Liver (tissue), 8 donors: ENCODE measurements at regions not wholly inside any gene's neighbourhood (a gene's known extent, or its start where the extent isn't known, plus 50 kb on each side); places are given as distances from the start of the nearest gene placed in this dataset.
"Not testable (repeated sequence)": the region's sequence is repeated elsewhere in the genome, so short reads cannot be mapped to it uniquely, and the experiment has no call there.

Source experiments
- DNase-seq: peaks from one replicate; pipeline ENCODE4 v3.0.0-alpha.2; 2017; ENCODE audit warnings: low spot score
- H3K27ac ChIP-seq, 2 donors: one replicate each; pipeline ENCODE4 v1.7.0; 2013; ENCODE audit warnings: inconsistent platforms in 2 of 2, low read length in 2 of 2, control low read depth in 1 of 2, low read depth in 1 of 2, mild to moderate bottlenecking in 1 of 2
- H3K27me3 ChIP-seq, 4 donors: one replicate each; pipeline versions ENCODE4 v1.6.1 to v1.7.0; 2013; ENCODE audit warnings: low read length in 3 of 4, inconsistent platforms in 1 of 4, mild to moderate bottlenecking in 1 of 4, moderate library complexity in 1 of 4; ENCODE audit not compliant: control insufficient read depth in 4 of 4, insufficient read depth in 4 of 4
- H3K36me3 ChIP-seq, 4 donors: one replicate each; pipeline versions ENCODE4 v1.6.1 to v1.7.0; 2013; ENCODE audit warnings: low read length in 3 of 4, mild to moderate bottlenecking in 3 of 4, low read depth in 1 of 4, moderate library complexity in 1 of 4; ENCODE audit not compliant: control insufficient read depth in 4 of 4, insufficient read depth in 3 of 4
- H3K4me1 ChIP-seq, 4 donors: one replicate each; pipeline versions ENCODE4 v1.6.1 to v1.7.0; 2013; ENCODE audit warnings: low read length in 3 of 4, mild to moderate bottlenecking in 3 of 4, moderate library complexity in 1 of 4; ENCODE audit not compliant: control insufficient read depth in 4 of 4, insufficient read depth in 4 of 4
- H3K4me3 ChIP-seq, 3 donors: one replicate each; pipeline versions ENCODE4 v1.6.1 to v1.7.0; 2013; ENCODE audit warnings: low read length in 3 of 3, control low read depth in 1 of 3, low read depth in 1 of 3, mild to moderate bottlenecking in 1 of 3
- H3K9ac ChIP-seq, 2 donors: one replicate each; pipeline ENCODE4 v1.7.0; 2013; ENCODE audit warnings: low read length in 2 of 2, mild to moderate bottlenecking in 2 of 2, moderate library complexity in 2 of 2, control low read depth in 1 of 2, low read depth in 1 of 2
- H3K9me3 ChIP-seq, 4 donors: one replicate each; pipeline versions ENCODE4 v1.6.1 to v1.7.0; 2013; ENCODE audit warnings: low read length in 3 of 4; ENCODE audit not compliant: control insufficient read depth in 4 of 4
- EGR1 ChIP-seq, 2 donors: IDR thresholded peaks; 2 replicates each; pipeline ENCODE4 v1.6.1; 2016 to 2018; ENCODE audit warnings: antibody characterized with exemption in 2 of 2, low read depth in 2 of 2
- FOXA1 ChIP-seq: IDR thresholded peaks from 2 replicates; pipeline ENCODE4 v1.6.1; 2016; ENCODE audit warnings: antibody characterized with exemption
- GABPA ChIP-seq, 2 donors: IDR thresholded peaks in 1 of 2; conservative IDR thresholded peaks in 1 of 2; 2 replicates each; pipeline ENCODE4 v1.6.1; 2016; ENCODE audit warnings: antibody characterized with exemption in 2 of 2, mild to moderate bottlenecking in 1 of 2, moderate library complexity in 1 of 2
- HNF4A ChIP-seq, 2 donors: conservative IDR thresholded peaks; 2 replicates each; pipeline ENCODE4 v1.6.1; 2016; ENCODE audit warnings: antibody characterized with exemption in 2 of 2, mild to moderate bottlenecking in 2 of 2
- JUND ChIP-seq, 2 donors: IDR thresholded peaks; 2 replicates each; pipeline ENCODE4 v1.6.1; 2016; ENCODE audit warnings: antibody characterized with exemption in 2 of 2
- NR2F2 ChIP-seq: IDR thresholded peaks from 2 replicates; pipeline ENCODE4 v1.6.1; 2016; ENCODE audit warnings: antibody characterized with exemption
- RAD21 ChIP-seq, 2 donors: IDR thresholded peaks; 2 replicates each; pipeline ENCODE4 v1.6.1; 2016; ENCODE audit warnings: antibody characterized with exemption in 2 of 2, mild to moderate bottlenecking in 2 of 2
- RXRA ChIP-seq, 2 donors: IDR thresholded peaks; 2 replicates each; pipeline ENCODE4 v1.6.1; 2017 to 2018; ENCODE audit warnings: antibody characterized with exemption in 2 of 2, mild to moderate bottlenecking in 1 of 2
- SP1 ChIP-seq: IDR thresholded peaks from 2 replicates; pipeline ENCODE4 v1.6.1; 2018; ENCODE audit warnings: antibody characterized with exemption, mild to moderate bottlenecking
- TAF1 ChIP-seq: conservative IDR thresholded peaks from 2 replicates; pipeline ENCODE4 v1.6.1; 2016; ENCODE audit warnings: antibody characterized with exemption, mild to moderate bottlenecking
- YY1 ChIP-seq: IDR thresholded peaks from 2 replicates; pipeline ENCODE4 v1.6.1; 2016; ENCODE audit warnings: antibody characterized with exemption, mild to moderate bottlenecking
- WGBS: extraction: QIAGEN DNeasy Blood & Tissue Kit; methylation state at CpG from one replicate; pipeline ENCODE4 v1.1.7; 2013; 5-methylcytosine and 5-hydroxymethylcytosine counted together
- TF ChIP-seq, protein P1 (sequence below): IDR thresholded peaks from 2 replicates; pipeline ENCODE4 v1.6.1; 2016; ENCODE audit warnings: antibody characterized with exemption
- TF ChIP-seq, protein P2 (sequence below): IDR thresholded peaks from 2 replicates; pipeline ENCODE4 v1.6.1; 2016; ENCODE audit warnings: antibody characterized with exemption
- TF ChIP-seq, protein P3 (sequence below): IDR thresholded peaks from 2 replicates; pipeline ENCODE4 v1.6.1; 2016; ENCODE audit warnings: antibody characterized with exemption, mild to moderate bottlenecking
- TF ChIP-seq, protein P4 (sequence below): fragments of 150-350 bp; IDR thresholded peaks from 2 replicates; pipeline ENCODE4 v1.5.1; 2017; ENCODE audit warnings: improper control_type of control experiment, low read depth, low read length; ENCODE audit not compliant: missing input control
- donor health status: healthy.
- donor health status: healthy.
- donor health status: healthy.
- donor health status: healthy.
- donor health status: healthy.

DNA sequence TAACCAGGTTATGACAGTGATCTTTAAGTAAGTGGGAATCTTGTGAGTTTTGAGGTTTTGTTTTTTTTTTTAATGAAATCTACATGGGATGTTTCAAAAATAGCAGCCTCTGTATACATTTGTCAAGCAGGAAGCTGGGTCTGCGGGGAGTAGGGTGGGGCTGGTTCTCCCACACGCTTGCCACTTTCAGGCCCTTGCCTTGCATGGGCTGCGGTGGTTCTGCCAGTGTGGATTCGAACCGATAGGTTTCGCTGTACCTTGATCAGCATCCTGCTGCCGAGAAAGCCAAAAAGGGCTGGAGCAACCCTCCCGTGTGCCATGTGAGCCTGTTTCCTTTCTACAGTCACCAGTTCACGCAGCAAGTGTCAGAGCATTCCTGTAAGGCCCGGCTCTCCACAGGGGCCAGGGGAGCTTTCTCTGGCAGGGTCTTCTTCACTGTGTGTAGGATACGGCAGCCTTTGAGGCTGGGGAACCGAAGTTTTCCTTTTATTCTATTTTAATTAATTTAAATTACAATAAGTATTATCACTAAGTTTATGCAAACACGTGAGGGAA lies 79.2 kb upstream of the SAMD11 start:
- WGBS = 83% methylated on average over 13 of the region's 13 CpGs
- DNase-seq = no peak
- Histone ChIP-seq H3K4me3 (no peak overlapping the region), H3K27me3 (no peaks in the 10 kb centered on the region), H3K9me3 (no peaks in the 10 kb centered on the region), H3K36me3 (peaks cover under 1 to 10% (median 4%) of the 10 kb centered on the region in 4 donors), H3K9ac (no peak overlapping the region), H3K27ac (no peak overlapping the region), H3K4me1 (no peaks in the 10 kb centered on the region)
- TF ChIP-seq HNF4A (conservative IDR thresholded peaks at IDR 0.05) (no peak), RXRA (IDR thresholded peaks at IDR 0.05) (no peak), FOXA1 (no peak), SP1 (no peak), RAD21 (IDR thresholded peaks at IDR 0.05) (no peak), JUND (IDR thresholded peaks at IDR 0.05) (no peak), NR2F2 (no peak), EGR1 (IDR thresholded peaks at IDR 0.05; ENCODE audit: low read depth in 2 of 2) (no peak), YY1 (no peak), GABPA (IDR thresholded peaks at IDR 0.05 in 1 of 2, conservative IDR thresholded peaks at IDR 0.05 in 1 of 2) (no peak), TAF1 (no peak)
- TF ChIP-seq, protein P1, sequence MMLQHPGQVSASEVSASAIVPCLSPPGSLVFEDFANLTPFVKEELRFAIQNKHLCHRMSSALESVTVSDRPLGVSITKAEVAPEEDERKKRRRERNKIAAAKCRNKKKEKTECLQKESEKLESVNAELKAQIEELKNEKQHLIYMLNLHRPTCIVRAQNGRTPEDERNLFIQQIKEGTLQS = no peak
- TF ChIP-seq, protein P2, sequence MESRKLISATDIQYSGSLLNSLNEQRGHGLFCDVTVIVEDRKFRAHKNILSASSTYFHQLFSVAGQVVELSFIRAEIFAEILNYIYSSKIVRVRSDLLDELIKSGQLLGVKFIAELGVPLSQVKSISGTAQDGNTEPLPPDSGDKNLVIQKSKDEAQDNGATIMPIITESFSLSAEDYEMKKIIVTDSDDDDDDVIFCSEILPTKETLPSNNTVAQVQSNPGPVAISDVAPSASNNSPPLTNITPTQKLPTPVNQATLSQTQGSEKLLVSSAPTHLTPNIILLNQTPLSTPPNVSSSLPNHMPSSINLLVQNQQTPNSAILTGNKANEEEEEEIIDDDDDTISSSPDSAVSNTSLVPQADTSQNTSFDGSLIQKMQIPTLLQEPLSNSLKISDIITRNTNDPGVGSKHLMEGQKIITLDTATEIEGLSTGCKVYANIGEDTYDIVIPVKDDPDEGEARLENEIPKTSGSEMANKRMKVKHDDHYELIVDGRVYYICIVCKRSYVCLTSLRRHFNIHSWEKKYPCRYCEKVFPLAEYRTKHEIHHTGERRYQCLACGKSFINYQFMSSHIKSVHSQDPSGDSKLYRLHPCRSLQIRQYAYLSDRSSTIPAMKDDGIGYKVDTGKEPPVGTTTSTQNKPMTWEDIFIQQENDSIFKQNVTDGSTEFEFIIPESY = no peak
- TF ChIP-seq, protein P3, sequence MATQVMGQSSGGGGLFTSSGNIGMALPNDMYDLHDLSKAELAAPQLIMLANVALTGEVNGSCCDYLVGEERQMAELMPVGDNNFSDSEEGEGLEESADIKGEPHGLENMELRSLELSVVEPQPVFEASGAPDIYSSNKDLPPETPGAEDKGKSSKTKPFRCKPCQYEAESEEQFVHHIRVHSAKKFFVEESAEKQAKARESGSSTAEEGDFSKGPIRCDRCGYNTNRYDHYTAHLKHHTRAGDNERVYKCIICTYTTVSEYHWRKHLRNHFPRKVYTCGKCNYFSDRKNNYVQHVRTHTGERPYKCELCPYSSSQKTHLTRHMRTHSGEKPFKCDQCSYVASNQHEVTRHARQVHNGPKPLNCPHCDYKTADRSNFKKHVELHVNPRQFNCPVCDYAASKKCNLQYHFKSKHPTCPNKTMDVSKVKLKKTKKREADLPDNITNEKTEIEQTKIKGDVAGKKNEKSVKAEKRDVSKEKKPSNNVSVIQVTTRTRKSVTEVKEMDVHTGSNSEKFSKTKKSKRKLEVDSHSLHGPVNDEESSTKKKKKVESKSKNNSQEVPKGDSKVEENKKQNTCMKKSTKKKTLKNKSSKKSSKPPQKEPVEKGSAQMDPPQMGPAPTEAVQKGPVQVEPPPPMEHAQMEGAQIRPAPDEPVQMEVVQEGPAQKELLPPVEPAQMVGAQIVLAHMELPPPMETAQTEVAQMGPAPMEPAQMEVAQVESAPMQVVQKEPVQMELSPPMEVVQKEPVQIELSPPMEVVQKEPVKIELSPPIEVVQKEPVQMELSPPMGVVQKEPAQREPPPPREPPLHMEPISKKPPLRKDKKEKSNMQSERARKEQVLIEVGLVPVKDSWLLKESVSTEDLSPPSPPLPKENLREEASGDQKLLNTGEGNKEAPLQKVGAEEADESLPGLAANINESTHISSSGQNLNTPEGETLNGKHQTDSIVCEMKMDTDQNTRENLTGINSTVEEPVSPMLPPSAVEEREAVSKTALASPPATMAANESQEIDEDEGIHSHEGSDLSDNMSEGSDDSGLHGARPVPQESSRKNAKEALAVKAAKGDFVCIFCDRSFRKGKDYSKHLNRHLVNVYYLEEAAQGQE = no peak
- TF ChIP-seq, protein P4, sequence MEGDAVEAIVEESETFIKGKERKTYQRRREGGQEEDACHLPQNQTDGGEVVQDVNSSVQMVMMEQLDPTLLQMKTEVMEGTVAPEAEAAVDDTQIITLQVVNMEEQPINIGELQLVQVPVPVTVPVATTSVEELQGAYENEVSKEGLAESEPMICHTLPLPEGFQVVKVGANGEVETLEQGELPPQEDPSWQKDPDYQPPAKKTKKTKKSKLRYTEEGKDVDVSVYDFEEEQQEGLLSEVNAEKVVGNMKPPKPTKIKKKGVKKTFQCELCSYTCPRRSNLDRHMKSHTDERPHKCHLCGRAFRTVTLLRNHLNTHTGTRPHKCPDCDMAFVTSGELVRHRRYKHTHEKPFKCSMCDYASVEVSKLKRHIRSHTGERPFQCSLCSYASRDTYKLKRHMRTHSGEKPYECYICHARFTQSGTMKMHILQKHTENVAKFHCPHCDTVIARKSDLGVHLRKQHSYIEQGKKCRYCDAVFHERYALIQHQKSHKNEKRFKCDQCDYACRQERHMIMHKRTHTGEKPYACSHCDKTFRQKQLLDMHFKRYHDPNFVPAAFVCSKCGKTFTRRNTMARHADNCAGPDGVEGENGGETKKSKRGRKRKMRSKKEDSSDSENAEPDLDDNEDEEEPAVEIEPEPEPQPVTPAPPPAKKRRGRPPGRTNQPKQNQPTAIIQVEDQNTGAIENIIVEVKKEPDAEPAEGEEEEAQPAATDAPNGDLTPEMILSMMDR = no peak

DNA sequence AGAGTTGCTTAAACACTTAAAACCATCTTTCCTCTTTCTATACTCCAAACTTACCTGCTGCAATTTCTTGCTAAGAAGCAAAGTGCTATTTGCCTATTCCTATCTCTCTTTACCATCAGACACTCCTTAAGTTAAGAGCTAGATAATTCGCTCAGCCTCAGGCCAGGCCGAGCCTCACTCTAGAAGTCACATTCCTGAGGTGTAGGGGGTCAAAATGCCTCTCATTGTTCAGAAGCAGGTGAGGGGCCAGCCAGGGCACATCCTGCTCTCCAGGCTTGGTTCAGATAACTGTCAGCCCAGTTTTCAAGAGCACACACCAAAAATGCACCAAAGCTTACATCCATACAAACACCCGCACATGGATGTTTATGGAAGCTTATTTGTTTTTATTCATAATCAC lies 78.1 kb upstream of the SAMD11 start:
- H3K27ac ChIP-seq, H3K4me3 ChIP-seq, H3K9ac ChIP-seq, H3K9me3 ChIP-seq, H3K4me1 ChIP-seq, H3K27me3 ChIP-seq, DNase-seq: not testable (repeated sequence)
- peaks cover 2 to 11% (median 4%) of the 10 kb centered on the region in 4 donors for H3K36me3 ChIP-seq
- WGBS = 92% methylated on average over 3 of the region's 3 CpGs

DNA sequence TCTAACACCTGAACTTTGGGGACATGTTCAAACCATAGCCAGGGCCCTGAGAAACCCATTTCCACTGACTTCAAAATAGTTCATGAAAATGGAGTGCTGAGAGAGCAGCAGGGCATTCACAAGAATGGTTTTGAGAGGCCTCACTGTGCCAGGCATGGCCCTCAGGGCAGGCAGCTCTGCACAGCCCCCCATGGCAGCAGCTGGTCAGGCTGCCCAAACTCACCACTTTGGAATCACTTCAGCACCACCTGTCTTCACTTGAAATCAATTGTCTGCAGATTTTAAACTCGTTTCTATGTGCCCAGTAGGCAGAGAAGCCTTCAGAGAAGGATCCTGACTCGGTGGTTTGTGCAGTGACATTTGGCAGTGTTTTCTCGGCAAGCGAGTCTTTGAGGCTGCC lies 73.8 kb upstream of the SAMD11 start:
- H3K27me3 ChIP-seq, H3K4me3 ChIP-seq, DNase-seq, H3K9ac ChIP-seq, H3K9me3 ChIP-seq, H3K27ac ChIP-seq, H3K4me1 ChIP-seq: not testable (repeated sequence)
- WGBS = 93% methylated on average over 4 of the region's 4 CpGs
- H3K36me3 ChIP-seq = peaks cover 0 to 10% (median 6%) of the 10 kb centered on the region in 4 donors
